A673 (cell line): ENCODE measurements at regions not wholly inside any gene's neighbourhood (a gene's known extent, or its start where the extent isn't known, plus 50 kb on each side); places are given as distances from the start of the nearest gene placed in this dataset.
A peak's percentile ranks its signal among the peaks of the same experiment; 100 is the strongest.

ENCODE experiments used
- BruUV-seq: library from RNA; stranded (reverse); fragments of 400-500 nt; replicated peaks from 2 replicates; lab custom pipeline; 2021; lab: Mats Ljungman, UMichigan
- CTCF ChIA-PET: fragments of 300-600 bp; sonication (Branson Sonifier 250); formaldehyde crosslinking; loops from one replicate; lab custom pipeline; 2022; ENCODE audit warnings: antibody characterized with exemption; lab: Charles Lee
- POLR2A ChIA-PET: fragments of 300-600 bp; sonication (Branson Sonifier 250); formaldehyde crosslinking; loops from one replicate; lab custom pipeline; 2022; ENCODE audit warnings: antibody characterized with exemption; ENCODE audit not compliant: low non-redundant PET; lab: Charles Lee
- DNase-seq: peaks from one replicate; pipeline ENCODE4 v3.0.0-alpha.2; 2015; ENCODE audit warnings: low spot score
- H3K27ac ChIP-seq: fragments of 200-600 bp; sonication (generic); 2 replicates; pipeline ENCODE4 v1.5.1; 2016; ENCODE audit warnings: mixed run types, low read depth, mild to moderate bottlenecking, mixed read lengths, antibody characterized with exemption, low read length; ENCODE audit not compliant: poor library complexity, severe bottlenecking
- H3K27me3 ChIP-seq: fragments of 200-600 bp; sonication (generic); replicated peaks from 2 replicates; pipeline ENCODE4 v1.6.1; 2017; ENCODE audit warnings: mixed run types, low read depth, mild to moderate bottlenecking, mixed read lengths, antibody characterized with exemption, low read length; ENCODE audit not compliant: insufficient read depth, poor library complexity
- H3K36me3 ChIP-seq: fragments of 200-600 bp; sonication (generic); 2 replicates; pipeline ENCODE4 v1.6.1; 2016; ENCODE audit warnings: mixed run types, mild to moderate bottlenecking, mixed read lengths, antibody characterized with exemption, low read length; ENCODE audit not compliant: insufficient read depth, poor library complexity, severe bottlenecking
- H3K4me1 ChIP-seq: fragments of 200-600 bp; sonication (generic); 2 replicates; pipeline ENCODE4 v1.6.1; 2017; ENCODE audit warnings: mixed run types, mild to moderate bottlenecking, mixed read lengths, antibody characterized with exemption, low read length; ENCODE audit not compliant: insufficient read depth, poor library complexity, severe bottlenecking
- H3K4me3 ChIP-seq: fragments of 200-600 bp; sonication (generic); 2 replicates; pipeline ENCODE4 v1.5.1; 2016; ENCODE audit warnings: low read depth, mixed run types, mild to moderate bottlenecking, mixed read lengths, low read length; ENCODE audit not compliant: poor library complexity, severe bottlenecking
- H3K9me3 ChIP-seq: fragments of 200-600 bp; sonication (generic); 2 replicates; pipeline ENCODE4 v1.6.1; 2016; ENCODE audit warnings: mixed run types, low read depth, mild to moderate bottlenecking, mixed read lengths, antibody characterized with exemption, low read length; ENCODE audit not compliant: poor library complexity, severe bottlenecking
- EZH2 ChIP-seq: fragments of 200-600 bp; sonication (generic); IDR thresholded peaks from 2 replicates; pipeline ENCODE4 v1.6.1; 2017; ENCODE audit warnings: borderline replicate concordance, low read depth, mild to moderate bottlenecking, mixed read lengths, antibody characterized with exemption, low read length; ENCODE audit not compliant: poor library complexity, severe bottlenecking
- intact Hi-C: fragments of 100-400 bp; cut with micrococcal nuclease; formaldehyde crosslinking; loops from one replicate; pipeline ENCODE4 v1.10.0; 2022; ENCODE audit not compliant: unreplicated experiment
- TF ChIP-seq, protein P1 (sequence below): fragments of 300-800, 200-600 bp; sonication (generic); conservative IDR thresholded peaks from 2 replicates; pipeline ENCODE4 v1.5.1; 2017; ENCODE audit warnings: low read depth, mild to moderate bottlenecking, antibody characterized with exemption, low read length, moderate library complexity, mixed read lengths

DNA sequence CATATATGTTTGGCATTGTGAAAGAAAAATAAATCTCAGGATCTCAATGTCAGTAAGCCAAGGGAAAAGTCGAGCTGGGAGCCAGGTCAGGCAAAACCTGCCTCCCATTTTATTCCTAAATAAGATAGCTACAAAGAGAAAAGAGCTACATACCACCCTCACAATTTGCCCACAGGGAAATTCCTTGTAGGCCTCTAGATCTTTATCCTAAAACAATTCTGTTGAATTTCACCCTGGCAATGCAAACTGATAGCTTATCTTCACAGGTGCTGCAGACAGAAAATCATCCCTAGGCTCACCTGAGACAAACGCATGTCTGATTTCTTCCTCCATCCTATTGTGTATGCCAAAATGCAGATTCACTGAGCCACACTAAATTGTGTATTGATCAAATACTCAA lies 2587.1 kb downstream of the PCDH9 start:
- intact Hi-C loops: no loop called here
- Histone ChIP-seq H3K27me3 (no peaks in the 10 kb centered on the region), H3K4me3 (no peak overlapping the region), H3K36me3 (no peaks in the 10 kb centered on the region), H3K9me3 (no peaks in the 10 kb centered on the region), H3K27ac (no peak overlapping the region), H3K4me1 (no peaks in the 10 kb centered on the region)
- POLR2A ChIA-PET: interaction anchor here (0.7 kb wide), 1 partner anchor 34 kb away, joined by 3 read pairs; no protein-coding TSS in a partner anchor
- no TSS peak for BruUV-seq
- no peak for DNase-seq
- CTCF ChIA-PET: no interaction called here
- TF ChIP-seq EZH2: no peak
- TF ChIP-seq, protein P1, sequence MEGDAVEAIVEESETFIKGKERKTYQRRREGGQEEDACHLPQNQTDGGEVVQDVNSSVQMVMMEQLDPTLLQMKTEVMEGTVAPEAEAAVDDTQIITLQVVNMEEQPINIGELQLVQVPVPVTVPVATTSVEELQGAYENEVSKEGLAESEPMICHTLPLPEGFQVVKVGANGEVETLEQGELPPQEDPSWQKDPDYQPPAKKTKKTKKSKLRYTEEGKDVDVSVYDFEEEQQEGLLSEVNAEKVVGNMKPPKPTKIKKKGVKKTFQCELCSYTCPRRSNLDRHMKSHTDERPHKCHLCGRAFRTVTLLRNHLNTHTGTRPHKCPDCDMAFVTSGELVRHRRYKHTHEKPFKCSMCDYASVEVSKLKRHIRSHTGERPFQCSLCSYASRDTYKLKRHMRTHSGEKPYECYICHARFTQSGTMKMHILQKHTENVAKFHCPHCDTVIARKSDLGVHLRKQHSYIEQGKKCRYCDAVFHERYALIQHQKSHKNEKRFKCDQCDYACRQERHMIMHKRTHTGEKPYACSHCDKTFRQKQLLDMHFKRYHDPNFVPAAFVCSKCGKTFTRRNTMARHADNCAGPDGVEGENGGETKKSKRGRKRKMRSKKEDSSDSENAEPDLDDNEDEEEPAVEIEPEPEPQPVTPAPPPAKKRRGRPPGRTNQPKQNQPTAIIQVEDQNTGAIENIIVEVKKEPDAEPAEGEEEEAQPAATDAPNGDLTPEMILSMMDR: no peak

DNA sequence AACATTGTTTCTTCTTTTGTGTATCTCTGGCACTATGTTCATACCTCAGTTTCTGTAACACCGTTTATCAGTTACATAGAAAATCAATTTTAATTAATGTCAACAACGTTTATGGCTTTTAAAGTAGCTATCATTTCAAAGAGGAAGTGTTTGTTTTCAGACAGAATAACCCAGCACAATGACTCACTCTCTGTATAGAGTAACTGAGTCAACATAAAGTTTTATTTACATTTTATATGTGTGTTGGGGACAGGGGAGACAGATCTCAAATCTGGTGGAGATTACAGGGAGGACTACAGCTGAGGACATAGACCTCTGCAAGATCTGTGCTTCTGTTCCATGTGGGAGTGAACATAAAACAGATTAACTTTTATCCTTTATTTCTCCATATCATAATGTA lies 2590.1 kb downstream of the PCDH9 start:
- TF ChIP-seq, protein P1: no peak
- TF ChIP-seq EZH2: no peak
- H3K36me3 ChIP-seq: no peaks in the 10 kb centered on the region
- POLR2A ChIA-PET: no interaction called here
- H3K27me3 ChIP-seq: no peaks in the 10 kb centered on the region
- no peaks in the 10 kb centered on the region for H3K9me3 ChIP-seq
- BruUV-seq: no TSS peak
- CTCF ChIA-PET: no interaction called here
- intact Hi-C loops: no loop called here
- H3K4me3 ChIP-seq: no peak overlapping the region
- no peaks in the 10 kb centered on the region for H3K4me1 ChIP-seq
- no peak for DNase-seq
- no peak overlapping the region for H3K27ac ChIP-seq

DNA sequence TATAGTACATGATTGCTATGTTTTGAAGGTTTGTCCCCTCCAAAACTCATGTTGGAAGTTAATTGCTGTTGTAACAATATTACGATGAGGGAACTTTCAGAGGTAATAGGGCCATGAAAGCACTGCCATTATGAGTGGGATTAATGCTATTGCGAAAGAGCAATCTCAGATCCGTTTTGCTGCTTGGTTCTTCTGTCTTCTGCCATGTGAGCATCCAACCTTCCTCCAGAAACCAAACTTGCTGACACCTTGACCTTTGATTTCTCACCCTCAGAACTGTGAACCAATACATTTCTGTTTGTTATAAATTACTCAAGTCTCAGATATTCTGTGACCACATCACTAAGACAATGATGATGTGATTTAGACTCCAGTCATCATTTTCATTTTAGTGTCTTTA lies 2590.9 kb downstream of the PCDH9 start:
- H3K4me1 ChIP-seq: no peaks in the 10 kb centered on the region
- no TSS peak for BruUV-seq
- H3K36me3 ChIP-seq: no peaks in the 10 kb centered on the region
- no peak for TF ChIP-seq EZH2
- TF ChIP-seq, protein P1: no peak
- ChIA-PET POLR2A (no interaction called here), CTCF (no interaction called here)
- peak; percentile 7 for DNase-seq
- no peak overlapping the region for H3K4me3 ChIP-seq
- intact Hi-C loops: no loop called here
- no peaks in the 10 kb centered on the region for H3K27me3 ChIP-seq
- H3K27ac ChIP-seq: no peak overlapping the region
- no peaks in the 10 kb centered on the region for H3K9me3 ChIP-seq
